ENCODE measurements at regions not wholly inside any gene's neighbourhood (a gene's known extent, or its start where the extent isn't known, plus 50 kb on each side); places are given as distances from the start of the nearest gene placed in this dataset.

GRCh38 chr7:63043657-63044543, 954.7 kb upstream of the ZNF722 start:
- Histone ChIP-seq H3K4me3 (replicated peaks in 1 of 3) (no peak overlapping the region), H3K4me1 (no peaks in the 10 kb centered on the region), H3K27me3 (no peaks in the 10 kb centered on the region), H3K27ac (no peak overlapping the region), H3K9me3 (no peaks in the 10 kb centered on the region), H3K36me3 (no peaks in the 10 kb centered on the region)
- DNase-seq: no peak
- intact Hi-C loops (cut with DNase I): no loop called here
- 49 to 64% methylated on average over 8 of the region's 9 CpGs for WGBS, 2 donors
- no peak for TF ChIP-seq POLR2A (IDR thresholded peaks at IDR 0.05)
- TF ChIP-seq, protein P1, sequence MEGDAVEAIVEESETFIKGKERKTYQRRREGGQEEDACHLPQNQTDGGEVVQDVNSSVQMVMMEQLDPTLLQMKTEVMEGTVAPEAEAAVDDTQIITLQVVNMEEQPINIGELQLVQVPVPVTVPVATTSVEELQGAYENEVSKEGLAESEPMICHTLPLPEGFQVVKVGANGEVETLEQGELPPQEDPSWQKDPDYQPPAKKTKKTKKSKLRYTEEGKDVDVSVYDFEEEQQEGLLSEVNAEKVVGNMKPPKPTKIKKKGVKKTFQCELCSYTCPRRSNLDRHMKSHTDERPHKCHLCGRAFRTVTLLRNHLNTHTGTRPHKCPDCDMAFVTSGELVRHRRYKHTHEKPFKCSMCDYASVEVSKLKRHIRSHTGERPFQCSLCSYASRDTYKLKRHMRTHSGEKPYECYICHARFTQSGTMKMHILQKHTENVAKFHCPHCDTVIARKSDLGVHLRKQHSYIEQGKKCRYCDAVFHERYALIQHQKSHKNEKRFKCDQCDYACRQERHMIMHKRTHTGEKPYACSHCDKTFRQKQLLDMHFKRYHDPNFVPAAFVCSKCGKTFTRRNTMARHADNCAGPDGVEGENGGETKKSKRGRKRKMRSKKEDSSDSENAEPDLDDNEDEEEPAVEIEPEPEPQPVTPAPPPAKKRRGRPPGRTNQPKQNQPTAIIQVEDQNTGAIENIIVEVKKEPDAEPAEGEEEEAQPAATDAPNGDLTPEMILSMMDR (IDR thresholded peaks at IDR 0.05): no peak

DNA sequence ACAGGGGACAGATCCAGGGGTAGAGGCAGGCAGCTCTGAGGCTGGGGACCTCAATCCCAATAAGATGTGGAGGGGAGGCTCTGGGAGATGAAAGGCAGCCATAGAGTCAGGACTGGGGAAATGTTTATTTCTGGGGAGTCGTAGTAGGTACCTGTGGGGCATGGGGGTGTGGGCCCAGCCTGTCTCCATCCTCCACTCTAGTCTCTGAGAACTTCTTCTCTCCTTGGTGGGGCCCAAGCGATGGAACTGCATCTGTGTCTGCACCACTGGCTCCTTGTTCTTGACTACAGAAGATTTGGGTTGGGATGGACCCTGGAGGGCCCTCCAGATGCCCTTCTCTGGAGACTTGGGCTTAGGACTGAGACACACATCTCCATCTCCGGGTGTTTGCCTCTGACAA, 953.9 kb upstream of the ZNF722 start:
- no peaks in the 10 kb centered on the region for H3K9me3 ChIP-seq
- WGBS, 2 donors: 66 to 67% methylated on average over 3 of the region's 3 CpGs
- H3K4me1 ChIP-seq: no peaks in the 10 kb centered on the region
- no peaks in the 10 kb centered on the region for H3K36me3 ChIP-seq
- intact Hi-C loops (cut with DNase I): no loop called here
- DNase-seq: no peak
- H3K4me3 ChIP-seq (replicated peaks in 1 of 3): no peak overlapping the region
- TF ChIP-seq POLR2A (IDR thresholded peaks at IDR 0.05): no peak
- TF ChIP-seq, protein P1 (IDR thresholded peaks at IDR 0.05): no peak
- no peaks in the 10 kb centered on the region for H3K27me3 ChIP-seq
- H3K27ac ChIP-seq: no peak overlapping the region

- H3K27me3 ChIP-seq: no peaks in the 10 kb centered on the region
- H3K9me3 ChIP-seq: no peaks in the 10 kb centered on the region
- no peaks in the 10 kb centered on the region for H3K4me1 ChIP-seq
- no peak for DNase-seq
- no peaks in the 10 kb centered on the region for H3K36me3 ChIP-seq
- no peak overlapping the region for H3K27ac ChIP-seq
- intact Hi-C loops (cut with DNase I): no loop called here
- no peak overlapping the region for H3K4me3 ChIP-seq (replicated peaks in 1 of 3)
- TF ChIP-seq, protein P1 (IDR thresholded peaks at IDR 0.05): no peak
- no peak for TF ChIP-seq POLR2A (IDR thresholded peaks at IDR 0.05)
- WGBS, 2 donors: 38 to 45% methylated on average over 2 of the region's 2 CpGs
Observed at GRCh38 chr7:63045575-63045974, 953.1 kb upstream of the ZNF722 start.

DNA sequence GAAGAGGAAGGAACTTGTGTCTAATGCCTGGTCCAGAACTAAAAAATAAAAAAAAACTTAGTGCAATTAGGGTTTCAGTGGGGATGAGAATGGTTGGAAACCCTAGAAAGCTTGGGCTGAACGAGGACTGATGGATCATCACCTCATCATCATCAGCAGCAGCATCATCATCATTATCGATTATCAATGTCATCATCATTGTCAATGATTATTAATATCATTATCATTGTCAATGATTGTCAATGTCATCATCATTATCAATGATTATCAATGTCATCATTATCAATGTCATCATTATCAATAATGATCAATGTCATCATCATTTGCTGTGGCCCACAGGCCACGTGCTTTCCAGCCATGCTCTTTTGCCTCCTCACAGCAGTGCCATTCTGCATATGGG, 952.0 kb upstream of the ZNF722 start:
- TF ChIP-seq, protein P1 (IDR thresholded peaks at IDR 0.05): no peak
- no peak for TF ChIP-seq POLR2A (IDR thresholded peaks at IDR 0.05)
- Histone ChIP-seq H3K36me3 (no peaks in the 10 kb centered on the region), H3K27me3 (no peaks in the 10 kb centered on the region), H3K4me3 (replicated peaks in 1 of 3) (no peak overlapping the region), H3K27ac (no peak overlapping the region), H3K4me1 (no peaks in the 10 kb centered on the region), H3K9me3 (no peaks in the 10 kb centered on the region)
- intact Hi-C loops (cut with DNase I): no loop called here
- no peak for DNase-seq
- 71 to 76% methylated on average over 3 of the region's 3 CpGs for WGBS, 2 donors

DNA sequence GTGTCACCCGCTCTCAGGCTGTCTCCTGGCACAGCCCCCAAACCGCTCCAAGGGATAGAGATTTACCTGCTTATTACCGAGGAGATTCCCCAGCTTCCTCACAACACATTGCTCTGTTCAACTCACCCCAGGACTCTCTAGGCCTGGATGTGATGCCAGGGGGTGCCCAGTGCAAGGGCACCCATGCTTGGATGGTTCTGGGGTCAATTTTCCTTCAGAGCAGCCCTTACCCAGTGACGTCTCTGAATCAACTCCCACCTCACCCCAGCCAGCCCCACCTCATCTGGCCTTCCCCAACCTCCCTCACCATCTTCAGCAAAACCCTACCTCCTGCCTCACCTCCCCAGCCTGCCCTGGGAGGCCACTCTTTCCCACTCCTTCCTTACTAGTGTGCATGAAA, 951.6 kb upstream of the ZNF722 start:
- TF ChIP-seq, protein P1 (IDR thresholded peaks at IDR 0.05): no peak
- TF ChIP-seq POLR2A (IDR thresholded peaks at IDR 0.05): no peak
- H3K36me3 ChIP-seq: no peaks in the 10 kb centered on the region
- intact Hi-C loops (cut with DNase I): no loop called here
- no peaks in the 10 kb centered on the region for H3K4me1 ChIP-seq
- no peaks in the 10 kb centered on the region for H3K9me3 ChIP-seq
- no peak overlapping the region for H3K4me3 ChIP-seq (replicated peaks in 1 of 3)
- no peak for DNase-seq
- no peak overlapping the region for H3K27ac ChIP-seq
- 67 to 87% methylated on average over 4 of the region's 4 CpGs for whole genome bisulfite sequencing, 2 donors
- H3K27me3 ChIP-seq: no peaks in the 10 kb centered on the region
